ENCODE measurements at regions not wholly inside any gene's neighbourhood (a gene's known extent, or its start where the extent isn't known, plus 50 kb on each side); places are given as distances from the start of the nearest gene placed in this dataset.
A peak's percentile ranks its signal among the peaks of the same experiment; 100 is the strongest.

GRCh38 chr15:61712129-61712759, 348.0 kb downstream of the VPS13C start:
- Histone ChIP-seq H3K4me1 (ENCODE audit: control insufficient read depth, insufficient read depth, low read length, unreplicated experiment) (peaks cover 7% of the 10 kb centered on the region), H3K27me3 (ENCODE audit: insufficient read depth, low read length) (no peaks in the 10 kb centered on the region), H3K27ac (ENCODE audit: low read depth, low read length) (no peak overlapping the region), H3K36me3 (ENCODE audit: insufficient read depth, low read length) (no peaks in the 10 kb centered on the region), H2AFZ (ENCODE audit: low read length, unreplicated experiment) (no peak overlapping the region), H3K4me3 (ENCODE audit: low read depth, low read length) (no peak overlapping the region), H3K79me2 (ENCODE audit: control insufficient read depth, insufficient read depth, low read length, unreplicated experiment) (no peaks in the 10 kb centered on the region)

DNA sequence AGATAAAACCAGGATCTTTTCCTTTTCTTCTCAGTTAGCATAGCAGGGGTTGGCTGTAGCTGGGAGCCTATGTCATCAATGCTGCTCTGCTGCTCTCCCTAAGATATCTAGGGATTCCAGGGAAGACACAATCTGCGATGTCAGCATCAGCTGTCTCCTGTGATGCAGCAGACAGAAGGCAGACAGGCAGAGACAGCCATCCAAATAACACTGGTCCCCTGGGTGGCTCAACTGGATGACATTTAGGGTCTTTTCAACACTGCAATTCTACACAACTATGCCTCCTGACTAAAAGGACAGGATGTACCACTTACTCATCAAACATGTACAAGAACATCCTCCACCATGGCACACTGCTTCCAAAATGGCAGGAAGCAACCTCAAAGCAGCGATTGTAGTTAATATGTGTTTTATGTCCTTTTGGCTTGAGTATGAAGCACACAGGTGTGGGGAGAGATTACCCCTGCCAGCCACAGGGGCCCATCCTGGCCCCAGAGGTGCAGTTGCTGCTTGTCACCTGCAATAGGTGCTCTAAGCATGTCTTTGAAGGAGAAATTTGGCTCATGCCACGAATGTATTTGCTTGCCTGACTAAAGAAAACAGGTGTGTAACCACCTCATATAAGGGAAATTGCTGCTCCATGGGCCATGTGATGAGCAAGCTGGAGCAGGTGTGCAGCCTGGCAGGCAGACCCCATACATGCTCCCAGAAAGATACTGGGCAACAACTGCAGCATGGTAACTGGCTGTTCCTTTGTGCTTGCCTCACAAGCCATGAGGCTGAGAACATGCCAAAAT, 357.8 kb downstream of the VPS13C start:
- Histone ChIP-seq H3K79me2 (ENCODE audit: control insufficient read depth, insufficient read depth, low read length, unreplicated experiment) (no peaks in the 10 kb centered on the region), H3K4me1 (ENCODE audit: control insufficient read depth, insufficient read depth, low read length, unreplicated experiment) (no peaks in the 10 kb centered on the region), H3K27me3 (ENCODE audit: insufficient read depth, low read length) (no peaks in the 10 kb centered on the region), H3K27ac (ENCODE audit: low read depth, low read length) (no peak overlapping the region), H3K36me3 (ENCODE audit: insufficient read depth, low read length) (no peaks in the 10 kb centered on the region), H3K4me3 (ENCODE audit: low read depth, low read length) (peak overlapping the region; percentile 19; the same call in 1 of the 2 replicates), H2AFZ (ENCODE audit: low read length, unreplicated experiment) (no peak overlapping the region)

GRCh38 chr15:61701455-61701854, 358.8 kb downstream of the VPS13C start:
- H3K27ac ChIP-seq (ENCODE audit: low read depth, low read length), result no peak overlapping the region
- no peaks in the 10 kb centered on the region for H3K36me3 ChIP-seq (ENCODE audit: insufficient read depth, low read length)
- H3K4me3 ChIP-seq (ENCODE audit: low read depth, low read length), result no peak overlapping the region
- no peaks in the 10 kb centered on the region for H3K27me3 ChIP-seq (ENCODE audit: insufficient read depth, low read length)
- H3K79me2 ChIP-seq (ENCODE audit: control insufficient read depth, insufficient read depth, low read length, unreplicated experiment), result no peaks in the 10 kb centered on the region
- no peak overlapping the region for H2AFZ ChIP-seq (ENCODE audit: low read length, unreplicated experiment)
- no peaks in the 10 kb centered on the region for H3K4me1 ChIP-seq (ENCODE audit: control insufficient read depth, insufficient read depth, low read length, unreplicated experiment)

GRCh38 chr15:61700803-61701202, 359.4 kb downstream of the VPS13C start:
- Histone ChIP-seq H3K27ac (ENCODE audit: low read depth, low read length) (no peak overlapping the region), H2AFZ (ENCODE audit: low read length, unreplicated experiment) (no peak overlapping the region), H3K27me3 (ENCODE audit: insufficient read depth, low read length) (no peaks in the 10 kb centered on the region), H3K79me2 (ENCODE audit: control insufficient read depth, insufficient read depth, low read length, unreplicated experiment) (no peaks in the 10 kb centered on the region), H3K4me3 (ENCODE audit: low read depth, low read length) (no peak overlapping the region), H3K36me3 (ENCODE audit: insufficient read depth, low read length) (no peaks in the 10 kb centered on the region), H3K4me1 (ENCODE audit: control insufficient read depth, insufficient read depth, low read length, unreplicated experiment) (no peaks in the 10 kb centered on the region)

DNA sequence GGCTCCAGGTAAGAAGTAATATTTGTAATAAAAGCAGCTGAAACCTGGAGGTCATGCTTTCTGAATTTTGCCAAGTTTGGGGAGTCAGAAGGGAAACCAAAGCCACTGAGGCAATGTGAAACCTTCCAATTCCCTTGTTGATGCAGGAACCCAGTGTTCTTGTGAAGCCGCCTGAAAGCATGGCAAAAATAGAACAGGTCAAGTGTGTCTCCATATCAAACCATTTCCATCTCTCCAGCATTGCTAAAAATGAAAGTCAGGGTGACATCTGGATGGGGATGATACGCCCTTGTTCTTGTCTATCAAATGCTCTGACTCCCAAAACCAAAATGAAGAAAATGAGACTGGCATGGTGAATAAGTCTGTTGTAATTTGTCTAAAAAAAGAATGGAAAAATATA, 362.5 kb downstream of the VPS13C start:
- Histone ChIP-seq H2AFZ (ENCODE audit: low read length, unreplicated experiment) (no peak overlapping the region), H3K27ac (ENCODE audit: low read depth, low read length) (no peak overlapping the region), H3K4me3 (ENCODE audit: low read depth, low read length) (no peak overlapping the region), H3K27me3 (ENCODE audit: insufficient read depth, low read length) (peaks cover under 1% of the 10 kb centered on the region; the same call in 1 of the 2 replicates), H3K36me3 (ENCODE audit: insufficient read depth, low read length) (no peaks in the 10 kb centered on the region), H3K79me2 (ENCODE audit: control insufficient read depth, insufficient read depth, low read length, unreplicated experiment) (no peaks in the 10 kb centered on the region), H3K4me1 (ENCODE audit: control insufficient read depth, insufficient read depth, low read length, unreplicated experiment) (no peaks in the 10 kb centered on the region)

DNA sequence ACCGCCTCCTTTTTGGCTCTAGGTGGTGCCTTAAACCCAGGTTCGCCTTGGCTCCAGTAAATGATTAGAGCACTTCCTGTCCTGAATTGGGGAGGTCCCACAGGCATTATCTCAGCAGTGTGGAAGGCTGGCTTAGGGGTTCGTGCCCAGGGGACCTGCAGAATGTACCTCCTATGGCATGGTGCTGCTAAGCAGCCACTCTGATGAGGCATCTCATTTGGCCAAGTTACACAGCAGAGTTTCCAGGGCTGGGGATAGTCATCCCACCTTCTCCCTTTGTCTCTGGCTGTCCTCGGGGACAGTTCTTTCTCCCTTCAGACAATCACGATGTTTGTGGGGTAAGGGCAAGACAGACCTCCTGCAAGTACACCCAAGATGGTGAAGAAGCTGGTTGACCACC, 371.2 kb downstream of the VPS13C start:
- Histone ChIP-seq H2AFZ (ENCODE audit: low read length, unreplicated experiment) (no peak overlapping the region), H3K27ac (ENCODE audit: low read depth, low read length) (no peak overlapping the region), H3K4me3 (ENCODE audit: low read depth, low read length) (no peak overlapping the region), H3K27me3 (ENCODE audit: insufficient read depth, low read length) (peaks cover 11% of the 10 kb centered on the region), H3K79me2 (ENCODE audit: control insufficient read depth, insufficient read depth, low read length, unreplicated experiment) (no peaks in the 10 kb centered on the region), H3K36me3 (ENCODE audit: insufficient read depth, low read length) (no peaks in the 10 kb centered on the region), H3K4me1 (ENCODE audit: control insufficient read depth, insufficient read depth, low read length, unreplicated experiment) (no peaks in the 10 kb centered on the region)

- H3K4me3 ChIP-seq (ENCODE audit: low read depth, low read length), result no peak overlapping the region
- peaks cover 9% of the 10 kb centered on the region for H3K27me3 ChIP-seq (ENCODE audit: insufficient read depth, low read length)
- H3K27ac ChIP-seq (ENCODE audit: low read depth, low read length), result no peak overlapping the region
- H2AFZ ChIP-seq (ENCODE audit: low read length, unreplicated experiment), result no peak overlapping the region
- no peaks in the 10 kb centered on the region for H3K36me3 ChIP-seq (ENCODE audit: insufficient read depth, low read length)
- no peaks in the 10 kb centered on the region for H3K79me2 ChIP-seq (ENCODE audit: control insufficient read depth, insufficient read depth, low read length, unreplicated experiment)
- no peaks in the 10 kb centered on the region for H3K4me1 ChIP-seq (ENCODE audit: control insufficient read depth, insufficient read depth, low read length, unreplicated experiment)
These were observed 372.6 kb downstream of the VPS13C start for GRCh38 chr15:61687651-61688050.

DNA sequence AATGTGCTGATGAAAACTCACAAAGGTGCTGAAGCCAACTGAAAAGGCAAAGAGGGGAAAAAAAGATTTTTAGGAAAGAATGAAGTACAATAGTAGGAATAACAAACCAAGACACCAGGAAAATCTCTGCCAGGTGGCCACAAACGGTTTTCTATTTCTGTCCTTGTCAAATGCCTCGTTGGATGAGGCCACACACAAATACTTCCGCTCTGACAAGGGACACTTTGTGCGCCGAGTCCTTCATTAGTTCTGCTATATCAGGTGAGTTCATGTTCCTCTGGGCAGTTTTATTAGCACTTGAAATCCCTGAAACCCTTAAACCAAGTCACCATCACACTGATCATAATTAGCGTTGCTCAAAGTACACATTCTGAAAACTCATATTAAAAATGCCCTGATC, 373.1 kb downstream of the VPS13C start:
- Histone ChIP-seq H3K27me3 (ENCODE audit: insufficient read depth, low read length) (peaks cover 4% of the 10 kb centered on the region; the same call in 1 of the 2 replicates), H3K36me3 (ENCODE audit: insufficient read depth, low read length) (no peaks in the 10 kb centered on the region), H3K4me1 (ENCODE audit: control insufficient read depth, insufficient read depth, low read length, unreplicated experiment) (no peaks in the 10 kb centered on the region), H3K79me2 (ENCODE audit: control insufficient read depth, insufficient read depth, low read length, unreplicated experiment) (no peaks in the 10 kb centered on the region), H2AFZ (ENCODE audit: low read length, unreplicated experiment) (no peak overlapping the region), H3K27ac (ENCODE audit: low read depth, low read length) (no peak overlapping the region), H3K4me3 (ENCODE audit: low read depth, low read length) (no peak overlapping the region)

DNA sequence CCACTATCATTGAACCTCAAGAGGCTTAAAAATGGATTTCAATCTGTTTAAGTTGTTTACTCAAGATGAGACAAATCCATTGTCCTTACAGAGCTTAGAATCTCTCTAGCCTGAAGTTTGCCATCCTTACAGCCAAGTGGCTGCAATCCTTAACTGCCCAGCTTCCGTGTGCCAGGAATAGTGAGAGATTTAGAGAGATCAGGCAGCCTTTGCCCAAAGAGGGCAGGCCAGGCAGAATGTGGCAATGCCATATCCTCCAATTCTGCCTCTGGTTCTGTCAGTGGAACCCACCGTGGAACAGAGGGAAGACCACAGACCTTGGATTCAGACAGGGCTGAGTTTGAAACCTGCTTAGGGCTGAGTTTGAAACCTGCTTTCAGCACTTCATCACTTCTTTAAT, 374.3 kb downstream of the VPS13C start:
- H3K4me3 ChIP-seq (ENCODE audit: low read depth, low read length), result no peak overlapping the region
- no peaks in the 10 kb centered on the region for H3K79me2 ChIP-seq (ENCODE audit: control insufficient read depth, insufficient read depth, low read length, unreplicated experiment)
- H3K27me3 ChIP-seq (ENCODE audit: insufficient read depth, low read length), result peaks cover 4% of the 10 kb centered on the region; the same call in 1 of the 2 replicates
- no peaks in the 10 kb centered on the region for H3K36me3 ChIP-seq (ENCODE audit: insufficient read depth, low read length)
- no peak overlapping the region for H2AFZ ChIP-seq (ENCODE audit: low read length, unreplicated experiment)
- no peaks in the 10 kb centered on the region for H3K4me1 ChIP-seq (ENCODE audit: control insufficient read depth, insufficient read depth, low read length, unreplicated experiment)
- no peak overlapping the region for H3K27ac ChIP-seq (ENCODE audit: low read depth, low read length)

DNA sequence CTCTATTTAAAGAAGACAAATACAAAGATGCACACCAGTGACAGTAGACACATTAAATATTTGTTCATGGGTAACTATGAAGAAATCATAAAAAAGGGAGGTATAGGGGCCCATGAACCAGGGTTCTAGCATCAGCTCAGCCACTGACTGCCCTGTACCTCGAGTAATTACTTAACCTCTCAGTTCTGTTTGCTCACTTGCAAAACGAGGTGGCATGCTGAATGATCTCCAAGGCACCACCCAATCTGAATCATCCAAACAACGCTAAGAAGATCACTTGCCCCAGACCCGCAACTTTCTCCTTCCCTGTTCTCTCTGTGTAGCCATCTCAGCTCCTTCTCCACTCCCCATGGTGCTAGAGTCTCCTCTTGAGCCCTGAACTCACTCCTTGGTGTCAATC, 374.7 kb downstream of the VPS13C start:
- Histone ChIP-seq H3K4me1 (ENCODE audit: control insufficient read depth, insufficient read depth, low read length, unreplicated experiment) (no peaks in the 10 kb centered on the region), H3K27me3 (ENCODE audit: insufficient read depth, low read length) (peaks cover 4% of the 10 kb centered on the region; the same call in 1 of the 2 replicates), H3K27ac (ENCODE audit: low read depth, low read length) (no peak overlapping the region), H3K36me3 (ENCODE audit: insufficient read depth, low read length) (no peaks in the 10 kb centered on the region), H3K4me3 (ENCODE audit: low read depth, low read length) (no peak overlapping the region), H3K79me2 (ENCODE audit: control insufficient read depth, insufficient read depth, low read length, unreplicated experiment) (no peaks in the 10 kb centered on the region), H2AFZ (ENCODE audit: low read length, unreplicated experiment) (no peak overlapping the region)

All from ACC112 (cell line).